HG02642 (cell line): ENCODE measurements at regions not wholly inside any gene's neighbourhood (a gene's known extent, or its start where the extent isn't known, plus 50 kb on each side); places are given as distances from the start of the nearest gene placed in this dataset.

Source experiments
- ATAC-seq: cut with Tn5 transposase; IDR thresholded peaks from one replicate; pipeline ENCODE4 v1.9.1; 2021; ENCODE audit warnings: mild to moderate bottlenecking; ENCODE audit not compliant: unreplicated experiment, poor library complexity

DNA sequence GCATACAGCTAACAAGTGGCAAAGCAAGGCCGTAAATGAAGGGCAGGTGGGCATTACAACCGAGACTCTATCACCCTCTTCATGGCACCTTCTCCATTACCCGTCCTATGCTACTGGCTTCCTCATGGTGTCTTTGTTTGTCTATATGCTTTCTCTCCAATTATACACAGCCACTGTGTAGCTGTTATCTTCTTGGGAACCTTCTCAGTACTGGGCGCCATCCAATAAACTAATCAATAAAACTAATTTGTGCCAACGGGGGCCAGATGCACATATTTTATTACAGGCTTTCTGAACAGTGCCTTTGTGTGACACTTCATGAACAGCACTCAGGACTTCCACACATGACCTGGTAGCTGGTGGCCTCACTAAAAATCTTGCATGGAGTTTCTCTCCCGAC lies 149.8 kb upstream of the PCSK2 start:
- no peak for ATAC-seq

GRCh38 chr20:17083738-17084137 lies 143.1 kb upstream of the PCSK2 start:
- ATAC-seq: no peak

DNA sequence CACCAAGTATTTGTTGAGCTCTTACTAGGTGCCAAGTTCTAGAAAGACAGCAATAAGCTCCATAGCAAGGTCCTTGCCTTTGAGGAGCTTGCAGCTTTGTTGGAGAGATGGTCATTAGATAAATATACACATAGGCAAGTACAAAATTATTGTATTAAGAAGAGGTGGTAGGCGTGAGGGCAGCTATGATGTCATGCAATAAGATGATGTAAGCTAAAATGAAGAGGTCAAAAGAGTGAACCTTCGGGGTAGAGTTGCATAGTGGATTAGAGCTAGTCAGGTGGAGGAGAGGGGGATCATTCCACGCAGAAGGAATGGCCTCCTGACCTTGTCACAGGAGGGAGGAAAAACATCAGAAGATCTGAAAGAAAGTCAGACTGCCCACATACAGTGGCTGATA lies 141.9 kb upstream of the PCSK2 start:
- ATAC-seq: no peak

GRCh38 chr20:17093782-17094181 lies 133.1 kb upstream of the PCSK2 start:
- no peak for ATAC-seq

DNA sequence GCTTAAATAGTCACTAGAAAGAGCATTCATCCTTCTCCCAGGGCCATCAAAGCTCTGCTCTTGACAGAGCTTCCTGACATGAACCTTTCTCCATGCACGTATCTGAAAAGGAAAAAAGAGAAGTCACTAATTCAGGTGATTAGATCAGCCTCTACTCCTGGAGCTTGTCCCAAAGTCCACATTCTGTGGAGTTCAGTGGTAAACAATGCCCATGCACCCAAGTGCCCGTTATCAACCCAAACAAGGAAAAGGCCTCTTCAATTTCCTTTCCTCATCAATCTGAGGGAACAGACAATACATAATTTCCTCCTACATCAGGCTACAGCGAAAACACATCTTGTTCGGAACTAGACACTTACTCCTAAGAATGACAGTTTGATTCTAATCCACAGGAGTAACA lies 129.2 kb upstream of the PCSK2 start:
- no peak for ATAC-seq

DNA sequence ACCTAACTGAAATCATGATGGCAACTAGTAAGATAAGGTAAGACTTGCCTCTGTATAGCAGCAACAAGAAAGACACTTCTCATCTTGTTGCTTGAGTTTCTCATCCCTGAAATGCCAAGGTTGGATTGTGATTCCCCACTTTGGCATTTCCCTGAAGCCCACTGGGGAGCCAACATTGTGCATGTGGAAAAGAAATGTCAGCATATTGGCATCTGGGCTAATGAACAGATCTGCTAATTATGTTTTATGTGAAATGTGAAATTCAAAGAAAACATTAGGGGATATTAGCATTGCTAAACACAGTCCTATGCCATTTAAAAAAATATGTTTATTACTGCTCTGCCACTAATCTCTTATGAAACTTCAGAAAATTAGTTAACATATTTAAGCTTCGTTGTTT lies 126.3 kb upstream of the PCSK2 start:
- no peak for ATAC-seq

DNA sequence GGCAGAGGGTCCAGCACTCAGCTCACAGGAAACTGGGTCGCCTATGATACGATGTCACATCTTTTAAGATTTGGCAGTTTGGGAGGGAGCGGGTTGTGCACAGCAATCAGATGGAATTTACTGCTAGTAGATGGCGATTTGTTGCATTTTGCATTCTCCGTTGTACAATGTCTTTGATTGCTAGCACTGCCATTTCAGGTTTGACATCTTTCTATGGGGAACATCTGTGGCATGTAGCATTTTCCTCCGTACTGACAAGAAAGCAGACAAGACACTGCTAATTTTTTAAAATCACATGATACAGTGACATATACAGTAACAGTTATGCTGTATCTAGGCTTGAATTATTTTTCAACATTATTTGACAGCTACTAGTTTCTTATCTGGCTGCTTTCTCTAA lies 119.7 kb upstream of the PCSK2 start:
- no peak for ATAC-seq

GRCh38 chr20:17108896-17109295 lies 117.9 kb upstream of the PCSK2 start:
- ATAC-seq: no peak

GRCh38 chr20:17109307-17109706 lies 117.5 kb upstream of the PCSK2 start:
- ATAC-seq: no peak

DNA sequence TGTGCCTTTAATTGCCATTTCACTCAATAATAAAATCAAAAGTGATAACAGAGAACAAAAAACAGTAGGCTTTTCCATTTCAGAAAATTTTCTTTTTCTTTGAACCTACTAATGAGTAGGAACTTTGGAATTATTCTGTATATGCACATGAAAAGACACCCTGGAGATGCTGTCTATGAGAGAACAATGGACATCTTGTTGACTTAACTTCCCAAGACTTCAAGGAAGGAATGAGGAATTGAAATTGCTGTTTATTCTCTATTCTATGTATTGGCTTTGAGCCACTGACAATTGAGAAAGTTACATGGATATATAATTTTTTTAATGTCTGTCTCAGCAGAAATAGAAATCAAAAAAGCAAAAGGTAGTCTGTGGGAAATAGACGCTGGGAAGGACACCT lies 98.6 kb upstream of the PCSK2 start:
- no peak for ATAC-seq

DNA sequence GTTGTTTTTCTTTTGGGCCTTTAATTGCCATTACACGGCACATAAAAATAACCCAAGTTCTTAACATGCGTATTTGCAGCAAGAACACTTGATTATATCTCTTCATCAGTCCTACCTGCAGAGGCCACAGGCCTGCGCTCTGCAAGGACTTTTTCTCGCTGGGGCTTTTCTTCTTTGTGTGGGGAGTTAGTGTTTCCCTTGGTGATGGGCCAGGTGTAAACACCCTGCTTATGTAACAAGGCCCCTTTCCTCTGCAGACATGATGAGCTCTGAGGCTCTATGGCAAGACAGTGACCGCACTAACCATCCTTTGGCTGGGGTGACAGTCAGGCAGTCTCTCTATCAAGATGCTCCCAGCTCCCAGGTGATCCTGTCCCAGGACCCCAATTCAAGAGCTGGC lies 97.8 kb upstream of the PCSK2 start:
- ATAC-seq: no peak

GRCh38 chr20:17137692-17138091 lies 89.1 kb upstream of the PCSK2 start:
- ATAC-seq: no peak

DNA sequence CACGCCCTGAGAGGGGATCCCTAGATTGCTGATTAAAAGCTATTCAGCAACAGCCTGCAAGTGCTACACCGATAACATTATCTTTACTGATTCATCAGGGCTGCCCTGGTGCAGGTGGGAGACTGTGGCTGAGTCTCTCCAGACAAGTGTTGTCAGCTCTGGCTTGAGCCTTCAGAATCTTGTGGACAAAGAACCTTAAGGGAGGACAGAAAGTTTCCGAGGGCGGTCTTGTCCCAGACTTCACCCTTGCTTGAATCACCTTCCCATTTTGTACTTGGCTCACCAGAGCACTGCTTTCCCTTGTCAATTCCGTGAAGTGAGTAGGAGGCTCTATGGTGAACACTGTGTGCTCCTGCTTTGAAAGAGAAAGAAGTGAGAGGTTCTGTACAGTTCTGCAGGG lies 88.6 kb upstream of the PCSK2 start:
- ATAC-seq: no peak

DNA sequence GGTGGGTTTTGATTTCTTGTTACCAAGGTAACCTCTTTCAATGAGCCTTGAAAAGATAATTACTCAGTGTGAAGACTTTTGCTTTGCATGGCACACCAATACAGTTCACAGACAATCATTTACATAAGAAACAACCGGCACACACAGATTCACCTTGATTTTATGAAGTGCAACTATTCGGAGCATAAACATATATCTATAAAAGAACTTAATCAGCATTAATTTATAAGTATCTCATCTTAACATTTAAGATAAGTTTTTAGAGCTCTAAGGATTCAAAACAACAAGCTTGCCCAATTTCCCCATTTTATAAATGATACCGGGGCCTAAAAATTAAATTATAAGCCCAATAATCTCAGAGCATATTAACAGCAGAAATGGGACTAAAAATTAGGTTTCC lies 85.9 kb upstream of the PCSK2 start:
- ATAC-seq: no peak

DNA sequence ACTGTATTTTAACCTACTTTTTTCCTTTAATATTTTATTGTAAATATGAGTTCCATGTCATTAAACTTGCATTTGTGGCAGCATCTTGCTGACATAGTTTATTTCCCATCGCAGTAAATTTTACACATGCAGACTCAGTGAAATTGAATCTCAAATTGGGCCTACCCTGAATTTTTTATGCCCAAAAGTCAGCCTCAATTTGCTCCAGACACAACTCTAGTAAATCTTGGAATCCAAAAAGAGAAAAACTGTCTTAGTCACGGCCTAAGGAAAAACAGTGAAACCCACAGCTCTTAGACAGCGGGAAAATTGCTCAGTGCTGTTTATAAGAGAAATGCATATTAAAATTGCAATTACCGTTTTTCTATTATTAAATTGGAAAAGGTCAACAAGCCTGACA lies 85.3 kb upstream of the PCSK2 start:
- no peak for ATAC-seq

GRCh38 chr20:17142666-17143065 lies 84.2 kb upstream of the PCSK2 start:
- ATAC-seq: no peak

DNA sequence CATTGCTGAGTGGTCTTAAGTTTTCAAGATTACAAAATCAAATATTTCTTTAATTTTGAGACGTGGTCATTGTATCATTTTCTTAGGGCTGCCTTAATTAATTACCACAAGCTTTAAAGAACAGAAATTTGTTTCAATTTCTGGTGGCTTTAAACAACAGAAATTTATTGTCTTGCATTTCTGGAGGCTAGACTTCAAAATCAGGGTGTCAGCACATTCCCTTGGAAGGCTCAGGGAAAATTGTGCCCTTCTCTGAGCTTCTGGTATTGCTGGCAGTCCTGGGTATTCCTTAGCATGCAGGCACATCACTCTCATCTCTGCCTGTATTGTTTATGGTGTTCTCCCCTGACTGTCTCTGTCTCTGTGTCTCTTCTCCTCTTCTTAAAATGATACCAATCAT lies 76.0 kb upstream of the PCSK2 start:
- no peak for ATAC-seq

DNA sequence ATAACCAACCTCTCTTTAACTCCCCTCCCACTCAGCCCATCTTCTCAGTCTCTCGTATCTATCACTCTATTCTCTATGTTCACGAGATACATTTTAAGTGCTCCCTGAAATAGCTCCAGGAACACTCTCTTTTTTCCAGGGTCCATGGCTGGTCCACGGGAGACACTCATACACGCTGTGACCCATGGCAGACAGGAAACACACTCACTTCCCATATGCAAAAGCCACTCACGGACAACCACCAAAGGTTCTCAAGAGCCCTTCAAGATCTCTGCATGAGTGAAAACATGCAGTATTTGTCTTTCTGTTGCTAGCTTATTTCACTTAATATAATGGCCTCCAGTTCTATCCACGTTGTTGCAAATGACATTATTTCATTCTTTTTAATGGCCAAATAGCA lies 71.4 kb upstream of the PCSK2 start:
- no peak for ATAC-seq

DNA sequence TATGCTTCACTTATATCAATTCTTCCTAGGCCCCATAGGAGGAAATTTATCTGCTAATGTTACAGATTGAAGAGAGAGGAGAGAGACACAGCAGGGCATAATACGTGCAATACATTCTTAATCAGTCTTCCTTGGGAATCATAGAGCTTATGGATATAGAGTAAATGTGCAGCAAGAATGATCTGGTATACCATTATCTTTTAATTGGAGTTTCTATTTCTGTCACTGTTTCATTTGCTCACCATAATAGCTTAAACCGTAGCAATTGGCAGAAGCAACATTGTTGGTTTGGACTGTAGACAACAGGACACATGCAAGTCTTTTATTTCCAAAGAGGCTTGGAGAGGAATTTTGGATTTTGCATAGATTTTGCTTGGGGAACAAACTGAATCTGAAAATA lies 68.1 kb upstream of the PCSK2 start:
- ATAC-seq: no peak

GRCh38 chr20:17161673-17162481 lies 65.0 kb upstream of the PCSK2 start:
- no peak for ATAC-seq

DNA sequence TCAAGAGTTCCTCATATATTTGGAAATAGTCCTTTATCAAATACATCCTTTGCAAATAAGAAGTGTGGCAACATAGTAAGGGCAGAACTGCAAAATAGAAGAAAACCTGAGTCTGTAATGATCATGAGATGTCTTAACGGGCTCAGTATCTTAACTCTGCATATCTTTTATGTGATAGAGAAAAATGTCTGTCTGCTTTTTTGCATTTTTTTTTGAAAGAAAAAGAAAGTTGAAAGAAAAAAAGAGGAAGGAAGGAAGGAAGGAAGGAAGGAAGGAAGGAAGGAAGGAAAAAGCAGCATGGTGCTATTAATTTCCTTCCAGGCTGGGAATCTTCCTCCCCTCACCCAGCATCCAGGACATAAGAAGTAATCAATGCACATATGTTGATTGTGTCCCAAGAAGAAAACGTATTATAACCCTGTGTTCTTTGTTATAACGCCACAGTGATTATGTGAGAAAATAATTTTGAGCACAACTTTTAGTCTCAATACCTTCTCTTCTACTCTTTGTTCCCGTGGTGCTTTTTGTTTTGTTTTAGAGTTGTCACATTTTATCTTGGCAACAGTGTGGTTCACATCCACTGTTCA lies 58.7 kb upstream of the PCSK2 start:
- ATAC-seq: no peak

GRCh38 chr20:17169585-17170136 lies 57.2 kb upstream of the PCSK2 start:
- no peak for ATAC-seq
